SHP77 treated with DMSO at 0.1 percent for 48 hours (cell line): ENCODE measurements at regions not wholly inside any gene's neighbourhood (a gene's known extent, or its start where the extent isn't known, plus 50 kb on each side); places are given as distances from the start of the nearest gene placed in this dataset.

Experiments used
- DNase-seq: peaks from one replicate; lab custom pipeline; 2025; lab: John Stamatoyannopoulos, UW

- DNase-seq: no peak
Measured at GRCh38 chr15:95449230-95449628, 881.3 kb upstream of the NR2F2 start.

GRCh38 chr15:95450413-95450812, 880.1 kb upstream of the NR2F2 start:
- DNase-seq: no peak

- no peak for DNase-seq
Measured at GRCh38 chr15:95451938-95452337, 878.6 kb upstream of the NR2F2 start.

GRCh38 chr15:95454403-95455262, 875.9 kb upstream of the NR2F2 start:
- peak; percentile 32 for DNase-seq

GRCh38 chr15:95457520-95457919, 873.0 kb upstream of the NR2F2 start:
- no peak for DNase-seq

- no peak for DNase-seq
Measured at GRCh38 chr15:95458721-95459120, 871.8 kb upstream of the NR2F2 start.

- no peak for DNase-seq
Measured at GRCh38 chr15:95459273-95459672, 871.2 kb upstream of the NR2F2 start.

- DNase-seq: no peak
Measured at GRCh38 chr15:95464509-95464908, 866.0 kb upstream of the NR2F2 start.

- no peak for DNase-seq
Measured at GRCh38 chr15:95468820-95469219, 861.7 kb upstream of the NR2F2 start.

GRCh38 chr15:95469496-95470000, 861.0 kb upstream of the NR2F2 start:
- DNase-seq: no peak

- no peak for DNase-seq
Measured at GRCh38 chr15:95470529-95470928, 860.0 kb upstream of the NR2F2 start.

GRCh38 chr15:95470997-95471689, 859.4 kb upstream of the NR2F2 start:
- DNase-seq: no peak

GRCh38 chr15:95471690-95472086, 858.8 kb upstream of the NR2F2 start:
- DNase-seq: no peak

GRCh38 chr15:95475067-95475466, 855.4 kb upstream of the NR2F2 start:
- no peak for DNase-seq

GRCh38 chr15:95479308-95479707, 851.2 kb upstream of the NR2F2 start:
- DNase-seq: no peak

GRCh38 chr15:95485367-95485766, 845.1 kb upstream of the NR2F2 start:
- DNase-seq: no peak

GRCh38 chr15:95486224-95486623, 844.3 kb upstream of the NR2F2 start:
- no peak for DNase-seq

GRCh38 chr15:95489103-95489502, 841.4 kb upstream of the NR2F2 start:
- no peak for DNase-seq

- no peak for DNase-seq
Measured at GRCh38 chr15:95492388-95493070, 838.0 kb upstream of the NR2F2 start.

- no peak for DNase-seq
Measured at GRCh38 chr15:95494971-95495541, 835.4 kb upstream of the NR2F2 start.

GRCh38 chr15:95497634-95498033, 832.9 kb upstream of the NR2F2 start:
- no peak for DNase-seq

- no peak for DNase-seq
Measured at GRCh38 chr15:95498961-95499360, 831.5 kb upstream of the NR2F2 start.
